Thyroid gland (tissue), 4 donors: ENCODE measurements at regions not wholly inside any gene's neighbourhood (a gene's known extent, or its start where the extent isn't known, plus 50 kb on each side); places are given as distances from the start of the nearest gene placed in this dataset.

ENCODE experiments used
- CTCF ChIP-seq, 6 experiments: fragments of 200-600 bp in 3 of 6; fragments of 450-650 bp in 3 of 6; sonication (generic) in 3 of 6; IDR thresholded peaks; one replicate each; pipeline ENCODE4 v1.5.1; 2016 to 2019; ENCODE audit warnings: antibody characterized with exemption in 6 of 6, mild to moderate bottlenecking in 2 of 6, inconsistent platforms in 1 of 6, moderate library complexity in 1 of 6
- POLR2A ChIP-seq, 2 donors: fragments of 450-650 bp; IDR thresholded peaks; one replicate each; pipeline ENCODE4 v1.6.1; 2017; ENCODE audit warnings: antibody characterized with exemption in 2 of 2, mild to moderate bottlenecking in 2 of 2, moderate library complexity in 1 of 2

DNA sequence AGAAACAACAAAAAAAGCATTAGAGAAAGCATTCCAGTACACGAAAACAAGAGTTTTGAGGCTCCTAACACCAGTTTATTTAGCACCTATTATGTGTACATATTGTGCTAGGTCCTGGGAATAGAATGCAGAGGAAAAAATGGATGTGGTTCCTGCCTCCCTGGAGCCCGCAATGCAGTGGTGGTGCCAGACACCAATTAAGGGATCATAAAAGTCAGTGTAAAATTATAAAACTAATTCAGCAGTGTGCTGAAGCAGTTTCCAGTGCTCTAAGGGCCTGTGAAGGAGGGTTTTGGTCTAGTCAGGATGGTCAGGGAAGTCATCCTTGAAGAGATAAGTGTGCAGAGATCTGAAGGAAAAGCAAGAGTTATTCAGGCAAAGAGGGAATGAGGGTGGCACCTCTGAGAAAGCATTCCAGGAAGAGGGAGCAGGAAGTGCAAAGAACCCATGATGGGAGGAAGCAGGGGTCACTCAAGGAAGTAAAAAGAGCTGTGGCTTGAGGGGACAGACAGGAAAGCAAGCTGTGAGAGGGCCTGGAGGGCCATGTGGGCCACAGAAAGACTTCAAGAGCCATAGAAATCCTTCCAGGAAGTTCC is 65.2 kb upstream of the IFNLR1 start:
- TF ChIP-seq CTCF (IDR thresholded peaks at IDR 0.05) (no peak), POLR2A (IDR thresholded peaks at IDR 0.05) (no peak)
